ENCODE measurements at regions not wholly inside any gene's neighbourhood (a gene's known extent, or its start where the extent isn't known, plus 50 kb on each side); places are given as distances from the start of the nearest gene placed in this dataset.
"Not testable (repeated sequence)": the region's sequence is repeated elsewhere in the genome, so short reads cannot be mapped to it uniquely, and the experiment has no call there.

GRCh38 chr17:77834170-77835115 is 124.1 kb upstream of the TNRC6C start (continued):
- TF ChIP-seq ZNF532 (CRISPR knock-in tag; IDR thresholded peaks at IDR 0.05; ENCODE audit: borderline replicate concordance): no peak
- no peak for TF ChIP-seq ZNF138 (CRISPR knock-in tag; conservative IDR thresholded peaks at IDR 0.05)
- TF ChIP-seq FOXJ3 (CRISPR knock-in tag; IDR thresholded peaks at IDR 0.05; ENCODE audit: borderline replicate concordance): no peak
- no peak for TF ChIP-seq USF1 (CRISPR knock-in tag; IDR thresholded peaks at IDR 0.05)
- no peak for TF ChIP-seq TP53 (CRISPR knock-in tag; IDR thresholded peaks at IDR 0.05)

- H3K36me3 Mint-ChIP-seq: no peaks in the 10 kb centered on the region
- POLR2A ChIA-PET: no interaction called here
- no peak overlapping the region for H3K27ac Mint-ChIP-seq
- H3K27me3 Mint-ChIP-seq (ENCODE audit: low read depth): no peaks in the 10 kb centered on the region
- TF ChIP-seq GABPB1 (CRISPR knock-in tag; IDR thresholded peaks at IDR 0.05) (no peak), ZBTB21 (CRISPR knock-in tag; IDR thresholded peaks at IDR 0.05; ENCODE audit: borderline replicate concordance) (no peak), SOX15 (CRISPR knock-in tag; IDR thresholded peaks at IDR 0.05) (no peak), ZNF425 (CRISPR knock-in tag; conservative IDR thresholded peaks at IDR 0.05) (no peak), RELA (CRISPR knock-in tag; IDR thresholded peaks at IDR 0.05; ENCODE audit: borderline replicate concordance) (no peak)
- H3K4me1 Mint-ChIP-seq: peaks cover 37% of the 10 kb centered on the region
- CTCF ChIA-PET: no interaction called here
- H3K4me3 Mint-ChIP-seq: no peak overlapping the region
- H3K9me3 Mint-ChIP-seq: no peaks in the 10 kb centered on the region
- DNase-seq (ENCODE audit: low spot score) (no peak), ATAC-seq (no peak)
Measured at GRCh38 chr17:77836557-77837041, 121.9 kb upstream of the TNRC6C start.

GRCh38 chr17:77837072-77837471 is 121.4 kb upstream of the TNRC6C start:
- POLR2A ChIA-PET; H3K36me3 Mint-ChIP-seq; H3K27ac Mint-ChIP-seq; DNase-seq (ENCODE audit: low spot score); CTCF ChIA-PET; H3K4me3 Mint-ChIP-seq; H3K27me3 Mint-ChIP-seq (ENCODE audit: low read depth); ATAC-seq; H3K9me3 Mint-ChIP-seq: not testable (repeated sequence)
- peaks cover 37% of the 10 kb centered on the region for H3K4me1 Mint-ChIP-seq

GRCh38 chr17:77837917-77838316 is 120.6 kb upstream of the TNRC6C start:
- Mint-ChIP-seq H3K4me3 (no peak overlapping the region), H3K36me3 (no peaks in the 10 kb centered on the region), H3K9me3 (no peaks in the 10 kb centered on the region), H3K27me3 (ENCODE audit: low read depth) (no peaks in the 10 kb centered on the region), H3K27ac (no peak overlapping the region), H3K4me1 (peaks cover 42% of the 10 kb centered on the region)
- ATAC-seq (no peak), DNase-seq (ENCODE audit: low spot score) (no peak)
- ChIA-PET CTCF (interaction anchor here (1.4 kb wide), 1 partner anchor 55 kb away, joined by 3 read pairs; no protein-coding TSS in a partner anchor), POLR2A (no interaction called here)
- TF ChIP-seq MLX (CRISPR knock-in tag; IDR thresholded peaks at IDR 0.05) (no peak), MXD4 (CRISPR knock-in tag; IDR thresholded peaks at IDR 0.05; ENCODE audit: borderline replicate concordance) (no peak), PREB (CRISPR knock-in tag; IDR thresholded peaks at IDR 0.05; ENCODE audit: borderline replicate concordance) (no peak), CBFB (CRISPR knock-in tag; IDR thresholded peaks at IDR 0.05; ENCODE audit: low read depth) (no peak), AR (CRISPR knock-in tag; IDR thresholded peaks at IDR 0.05) (no peak), HMGA2 (CRISPR knock-in tag; IDR thresholded peaks at IDR 0.05) (no peak), ZNF232 (CRISPR knock-in tag; IDR thresholded peaks at IDR 0.05) (no peak)

Data from WTC11 (cell line).